Mammary epithelial cell (primary cell): ENCODE measurements at regions not wholly inside any gene's neighbourhood (a gene's known extent, or its start where the extent isn't known, plus 50 kb on each side); places are given as distances from the start of the nearest gene placed in this dataset.

Experiments used
- CTCF ChIP-seq, 2 donors: IDR thresholded peaks in 1 of 2; conservative IDR thresholded peaks in 1 of 2; 2 replicates each; pipeline ENCODE4 v1.5.1; 2011 to 2012; ENCODE audit warnings: inconsistent platforms in 2 of 2, low read length in 2 of 2, mild to moderate bottlenecking in 2 of 2, control low read depth in 1 of 2, low read depth in 1 of 2; ENCODE audit not compliant: insufficient read depth in 1 of 2; ENCODE audit errors: extremely low read depth in 1 of 2
- EZH2 ChIP-seq: IDR thresholded peaks from 2 replicates; pipeline ENCODE4 v1.6.1; 2012; ENCODE audit warnings: low read length, inconsistent platforms, borderline replicate concordance

- TF ChIP-seq CTCF (conservative IDR thresholded peaks at IDR 0.05 in 1 of 2, IDR thresholded peaks at IDR 0.05 in 1 of 2; ENCODE audit: extremely low read depth in 1 of 2, insufficient read depth in 1 of 2, low read depth in 1 of 2, low read length in 2 of 2) = no peak
- no peak for TF ChIP-seq EZH2
These were observed 204.8 kb downstream of the SETD4 start for GRCh38 chr21:35855484-35855883.
